ENCODE measurements at regions not wholly inside any gene's neighbourhood (a gene's known extent, or its start where the extent isn't known, plus 50 kb on each side); places are given as distances from the start of the nearest gene placed in this dataset.
"Not testable (repeated sequence)": the region's sequence is repeated elsewhere in the genome, so short reads cannot be mapped to it uniquely, and the experiment has no call there.

DNA sequence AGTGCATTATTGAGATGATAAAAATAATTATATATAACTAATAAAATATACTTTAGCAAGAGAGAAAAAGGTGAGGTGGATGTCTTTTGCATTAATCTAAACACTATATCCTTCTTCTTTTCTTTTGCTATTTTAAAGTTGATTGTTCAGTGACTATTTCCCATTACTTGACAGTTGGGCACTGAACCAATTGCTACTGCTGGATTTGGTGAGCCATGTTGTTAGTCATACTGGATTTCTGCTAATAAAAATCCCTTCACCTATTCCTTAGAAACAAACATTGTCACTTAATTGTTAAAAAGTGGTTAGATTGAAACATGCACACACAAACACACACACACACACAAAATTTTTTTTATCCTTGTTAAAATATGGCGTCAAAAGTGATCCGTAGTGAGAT lies 251.6 kb upstream of the ALG10 start:
- no peak overlapping the region for H3K4me3 ChIP-seq (ENCODE audit: low read length, poor library complexity, severe bottlenecking)
- H3K9me2 ChIP-seq (replicated peaks; ENCODE audit: low read depth, low read length) = no peaks in the 10 kb centered on the region
- no peaks in the 10 kb centered on the region for H4K20me1 ChIP-seq (ENCODE audit: insufficient read depth, low read length, poor library complexity, severe bottlenecking)
- H3K9ac ChIP-seq (ENCODE audit: low read depth, low read length, poor library complexity, severe bottlenecking) = no peak overlapping the region
- no peaks in the 10 kb centered on the region for H3K4me1 ChIP-seq (ENCODE audit: insufficient read depth, low read length, poor library complexity, severe bottlenecking)
- no peaks in the 10 kb centered on the region for H3K36me3 ChIP-seq (ENCODE audit: insufficient read depth, low read length)
- no peaks in the 10 kb centered on the region for H3K79me2 ChIP-seq (ENCODE audit: insufficient read depth, low read length)
- H3K27me3 ChIP-seq (ENCODE audit: insufficient read depth, low read length, poor library complexity, severe bottlenecking) = no peaks in the 10 kb centered on the region
- no peak overlapping the region for H2AFZ ChIP-seq (ENCODE audit: low read length)
- no peak for TF ChIP-seq EZH2phosphoT487 (IDR thresholded peaks at IDR 0.05; ENCODE audit: borderline replicate concordance)
- TF ChIP-seq, protein P1, sequence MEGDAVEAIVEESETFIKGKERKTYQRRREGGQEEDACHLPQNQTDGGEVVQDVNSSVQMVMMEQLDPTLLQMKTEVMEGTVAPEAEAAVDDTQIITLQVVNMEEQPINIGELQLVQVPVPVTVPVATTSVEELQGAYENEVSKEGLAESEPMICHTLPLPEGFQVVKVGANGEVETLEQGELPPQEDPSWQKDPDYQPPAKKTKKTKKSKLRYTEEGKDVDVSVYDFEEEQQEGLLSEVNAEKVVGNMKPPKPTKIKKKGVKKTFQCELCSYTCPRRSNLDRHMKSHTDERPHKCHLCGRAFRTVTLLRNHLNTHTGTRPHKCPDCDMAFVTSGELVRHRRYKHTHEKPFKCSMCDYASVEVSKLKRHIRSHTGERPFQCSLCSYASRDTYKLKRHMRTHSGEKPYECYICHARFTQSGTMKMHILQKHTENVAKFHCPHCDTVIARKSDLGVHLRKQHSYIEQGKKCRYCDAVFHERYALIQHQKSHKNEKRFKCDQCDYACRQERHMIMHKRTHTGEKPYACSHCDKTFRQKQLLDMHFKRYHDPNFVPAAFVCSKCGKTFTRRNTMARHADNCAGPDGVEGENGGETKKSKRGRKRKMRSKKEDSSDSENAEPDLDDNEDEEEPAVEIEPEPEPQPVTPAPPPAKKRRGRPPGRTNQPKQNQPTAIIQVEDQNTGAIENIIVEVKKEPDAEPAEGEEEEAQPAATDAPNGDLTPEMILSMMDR (conservative IDR thresholded peaks at IDR 0.05; ENCODE audit: low read length) = no peak
- no peaks in the 10 kb centered on the region for H3K9me3 ChIP-seq (ENCODE audit: insufficient read depth, low read depth, low read length)
- no peaks in the 10 kb centered on the region for H3F3A ChIP-seq (ENCODE audit: low read depth)
- no peak overlapping the region for H3K4me2 ChIP-seq (ENCODE audit: low read depth, low read length, poor library complexity, severe bottlenecking)

DNA sequence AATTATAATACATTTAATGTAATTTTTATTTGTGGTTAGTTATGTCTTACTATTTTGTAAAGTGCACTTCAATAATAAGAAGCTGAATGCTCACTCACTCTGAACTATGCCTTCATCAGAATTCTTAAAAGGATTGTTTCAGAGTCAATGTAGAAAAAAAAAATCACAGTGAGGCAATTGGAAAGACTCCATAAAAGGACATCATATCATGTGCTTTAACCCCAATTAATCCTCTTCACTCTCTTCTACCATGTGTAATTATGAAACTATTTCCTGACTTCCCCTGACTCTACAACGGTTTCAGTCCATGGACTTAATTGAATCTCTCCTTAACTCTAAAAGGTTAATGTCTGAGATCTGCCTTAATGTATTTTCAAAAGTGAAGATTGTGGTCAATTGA lies 250.4 kb upstream of the ALG10 start:
- Histone ChIP-seq H3F3A (ENCODE audit: low read depth) (no peaks in the 10 kb centered on the region), H3K27me3 (ENCODE audit: insufficient read depth, low read length, poor library complexity, severe bottlenecking) (no peaks in the 10 kb centered on the region), H3K79me2 (ENCODE audit: insufficient read depth, low read length) (no peaks in the 10 kb centered on the region), H3K4me1 (ENCODE audit: insufficient read depth, low read length, poor library complexity, severe bottlenecking) (no peaks in the 10 kb centered on the region), H3K9ac (ENCODE audit: low read depth, low read length, poor library complexity, severe bottlenecking) (no peak overlapping the region), H3K9me3 (ENCODE audit: insufficient read depth, low read depth, low read length) (no peaks in the 10 kb centered on the region), H4K20me1 (ENCODE audit: insufficient read depth, low read length, poor library complexity, severe bottlenecking) (no peaks in the 10 kb centered on the region), H3K4me3 (ENCODE audit: low read length, poor library complexity, severe bottlenecking) (no peak overlapping the region), H2AFZ (ENCODE audit: low read length) (no peak overlapping the region), H3K9me2 (replicated peaks; ENCODE audit: low read depth, low read length) (no peaks in the 10 kb centered on the region), H3K36me3 (ENCODE audit: insufficient read depth, low read length) (no peaks in the 10 kb centered on the region), H3K4me2 (ENCODE audit: low read depth, low read length, poor library complexity, severe bottlenecking) (no peak overlapping the region)
- TF ChIP-seq, protein P1 (conservative IDR thresholded peaks at IDR 0.05; ENCODE audit: low read length) = no peak
- no peak for TF ChIP-seq EZH2phosphoT487 (IDR thresholded peaks at IDR 0.05; ENCODE audit: borderline replicate concordance)

DNA sequence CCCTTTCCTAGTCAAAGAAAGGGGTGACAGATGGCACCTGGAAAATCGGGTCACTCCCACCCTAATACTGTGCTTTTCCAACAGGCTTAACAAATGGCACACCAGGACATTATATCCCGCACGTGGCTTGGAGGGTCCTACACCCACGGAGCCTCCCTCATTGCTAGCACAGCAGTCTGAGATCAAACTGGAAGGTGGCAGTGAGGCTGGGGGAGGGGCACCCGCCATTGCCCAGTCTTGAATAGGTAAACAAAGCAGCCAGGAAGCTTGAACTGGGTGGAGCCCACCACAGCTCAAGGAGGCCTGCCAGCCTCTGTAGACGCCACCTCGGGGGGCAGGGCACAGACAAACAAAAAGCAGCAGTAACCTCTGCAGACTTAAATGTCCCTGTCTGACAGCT lies 249.2 kb upstream of the ALG10 start:
- not testable (repeated sequence) for H3K4me1 ChIP-seq (ENCODE audit: insufficient read depth, low read length, poor library complexity, severe bottlenecking); H3K27me3 ChIP-seq (ENCODE audit: insufficient read depth, low read length, poor library complexity, severe bottlenecking); H3K9ac ChIP-seq (ENCODE audit: low read depth, low read length, poor library complexity, severe bottlenecking); H2AFZ ChIP-seq (ENCODE audit: low read length); H3F3A ChIP-seq (ENCODE audit: low read depth); H3K36me3 ChIP-seq (ENCODE audit: insufficient read depth, low read length); H3K4me3 ChIP-seq (ENCODE audit: low read length, poor library complexity, severe bottlenecking); H3K9me3 ChIP-seq (ENCODE audit: insufficient read depth, low read depth, low read length); H3K4me2 ChIP-seq (ENCODE audit: low read depth, low read length, poor library complexity, severe bottlenecking); H4K20me1 ChIP-seq (ENCODE audit: insufficient read depth, low read length, poor library complexity, severe bottlenecking); H3K9me2 ChIP-seq (replicated peaks; ENCODE audit: low read depth, low read length); H3K79me2 ChIP-seq (ENCODE audit: insufficient read depth, low read length)

DNA sequence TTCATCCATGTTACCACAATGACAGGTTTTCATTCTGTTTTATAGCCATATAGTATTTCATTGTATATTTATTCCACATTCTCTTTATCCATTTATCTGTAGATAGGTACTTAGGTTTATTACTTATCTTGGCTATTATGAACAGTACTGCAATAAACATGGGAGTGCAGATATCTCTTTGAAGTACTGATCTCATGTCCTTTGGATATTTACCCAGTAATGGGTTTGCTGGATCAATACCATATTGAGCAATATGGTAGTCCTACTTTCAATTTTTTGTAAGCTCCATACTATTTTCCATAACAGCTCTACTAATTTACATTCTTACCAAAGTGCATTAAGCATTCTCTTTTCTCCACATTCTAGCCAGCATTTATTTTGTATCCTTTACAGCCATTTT lies 235.8 kb upstream of the ALG10 start:
- no peaks in the 10 kb centered on the region for H3K9me3 ChIP-seq (ENCODE audit: insufficient read depth, low read depth, low read length)
- H4K20me1 ChIP-seq (ENCODE audit: insufficient read depth, low read length, poor library complexity, severe bottlenecking) = no peaks in the 10 kb centered on the region
- no peaks in the 10 kb centered on the region for H3K79me2 ChIP-seq (ENCODE audit: insufficient read depth, low read length)
- no peaks in the 10 kb centered on the region for H3K4me1 ChIP-seq (ENCODE audit: insufficient read depth, low read length, poor library complexity, severe bottlenecking)
- H3K4me2 ChIP-seq (ENCODE audit: low read depth, low read length, poor library complexity, severe bottlenecking) = no peak overlapping the region
- no peaks in the 10 kb centered on the region for H3K27me3 ChIP-seq (ENCODE audit: insufficient read depth, low read length, poor library complexity, severe bottlenecking)
- TF ChIP-seq, protein P1 (conservative IDR thresholded peaks at IDR 0.05; ENCODE audit: low read length) = no peak
- no peak for TF ChIP-seq EZH2phosphoT487 (IDR thresholded peaks at IDR 0.05; ENCODE audit: borderline replicate concordance)
- no peaks in the 10 kb centered on the region for H3K9me2 ChIP-seq (replicated peaks; ENCODE audit: low read depth, low read length)
- no peak overlapping the region for H2AFZ ChIP-seq (ENCODE audit: low read length)
- no peaks in the 10 kb centered on the region for H3F3A ChIP-seq (ENCODE audit: low read depth)
- no peaks in the 10 kb centered on the region for H3K36me3 ChIP-seq (ENCODE audit: insufficient read depth, low read length)
- H3K4me3 ChIP-seq (ENCODE audit: low read length, poor library complexity, severe bottlenecking) = no peak overlapping the region
- no peak overlapping the region for H3K9ac ChIP-seq (ENCODE audit: low read depth, low read length, poor library complexity, severe bottlenecking)

All from Loucy (cell line).